ENCODE measurements at regions not wholly inside any gene's neighbourhood (a gene's known extent, or its start where the extent isn't known, plus 50 kb on each side); places are given as distances from the start of the nearest gene placed in this dataset.

DNA sequence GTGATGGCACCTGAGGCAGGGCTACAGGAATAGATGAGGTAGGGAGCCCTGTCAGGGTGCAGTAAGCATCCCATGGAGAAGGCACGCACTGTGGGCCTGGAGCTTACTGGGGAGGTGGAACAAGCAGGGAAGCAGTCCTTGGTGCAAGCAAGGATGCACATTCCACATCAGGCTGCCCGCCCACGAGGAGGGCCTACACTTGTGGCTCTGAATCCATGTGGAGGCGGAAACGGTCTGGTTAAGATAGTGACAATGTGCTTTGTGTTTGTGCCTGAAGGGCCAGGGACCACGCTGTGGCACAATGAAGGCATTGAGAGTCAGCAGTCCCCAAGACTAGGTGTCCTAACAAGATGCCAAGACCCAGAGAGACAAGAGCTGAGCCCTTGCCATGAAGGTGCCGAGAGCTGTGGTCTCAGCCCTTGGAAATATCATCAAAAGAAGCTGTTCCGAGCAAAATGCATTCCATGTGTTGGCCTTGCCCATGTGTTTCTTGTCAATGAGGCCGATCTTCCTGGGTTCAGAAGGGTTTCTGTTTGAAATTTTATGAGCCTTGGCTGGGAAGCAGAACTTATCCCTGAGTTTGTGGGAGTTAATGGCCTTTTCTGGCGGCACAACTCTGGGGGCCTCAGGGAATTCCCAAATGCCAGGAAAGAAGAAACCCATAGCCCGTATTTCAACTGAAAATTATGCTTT, 111.9 kb downstream of the NGF start:
- Histone ChIP-seq H3K9me3 (no peaks in the 10 kb centered on the region), H3K36me3 (ENCODE audit: low read depth, missing control alignments) (no peaks in the 10 kb centered on the region), H3K4me1 (no peaks in the 10 kb centered on the region), H3K27ac (no peak overlapping the region), H3K4me3 (no peak overlapping the region), H3K27me3 (no peaks in the 10 kb centered on the region)
- no peak for TF ChIP-seq POLR2A (IDR thresholded peaks at IDR 0.05)
- TF ChIP-seq, protein P1, sequence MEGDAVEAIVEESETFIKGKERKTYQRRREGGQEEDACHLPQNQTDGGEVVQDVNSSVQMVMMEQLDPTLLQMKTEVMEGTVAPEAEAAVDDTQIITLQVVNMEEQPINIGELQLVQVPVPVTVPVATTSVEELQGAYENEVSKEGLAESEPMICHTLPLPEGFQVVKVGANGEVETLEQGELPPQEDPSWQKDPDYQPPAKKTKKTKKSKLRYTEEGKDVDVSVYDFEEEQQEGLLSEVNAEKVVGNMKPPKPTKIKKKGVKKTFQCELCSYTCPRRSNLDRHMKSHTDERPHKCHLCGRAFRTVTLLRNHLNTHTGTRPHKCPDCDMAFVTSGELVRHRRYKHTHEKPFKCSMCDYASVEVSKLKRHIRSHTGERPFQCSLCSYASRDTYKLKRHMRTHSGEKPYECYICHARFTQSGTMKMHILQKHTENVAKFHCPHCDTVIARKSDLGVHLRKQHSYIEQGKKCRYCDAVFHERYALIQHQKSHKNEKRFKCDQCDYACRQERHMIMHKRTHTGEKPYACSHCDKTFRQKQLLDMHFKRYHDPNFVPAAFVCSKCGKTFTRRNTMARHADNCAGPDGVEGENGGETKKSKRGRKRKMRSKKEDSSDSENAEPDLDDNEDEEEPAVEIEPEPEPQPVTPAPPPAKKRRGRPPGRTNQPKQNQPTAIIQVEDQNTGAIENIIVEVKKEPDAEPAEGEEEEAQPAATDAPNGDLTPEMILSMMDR (IDR thresholded peaks at IDR 0.05) = no peak
- 80 to 84% methylated on average over 11 of the region's 11 CpGs for WGBS, 2 donors
- no peak for DNase-seq
- intact Hi-C loops (cut with DNase I; ENCODE audit: low total_unique reads) = no loop called here

DNA sequence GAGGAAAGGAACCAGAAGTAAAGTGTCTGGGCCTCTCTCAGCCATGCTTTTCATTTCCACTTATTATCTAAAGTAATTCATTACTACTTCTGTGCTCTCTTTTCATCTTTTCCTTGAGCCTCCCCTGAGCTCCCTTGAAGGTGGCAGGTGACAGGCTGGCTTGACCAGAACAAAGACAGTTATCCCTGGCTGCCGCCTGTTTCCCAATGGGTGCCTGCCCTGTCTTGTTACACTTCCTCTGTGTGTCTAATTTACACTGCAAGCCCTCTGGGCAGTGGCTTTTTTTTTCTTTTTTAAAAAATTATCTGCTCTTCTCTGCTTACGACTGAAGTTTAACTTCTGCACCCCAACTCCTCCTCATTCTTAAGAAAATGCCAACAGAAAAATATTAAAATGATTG, 113.4 kb downstream of the NGF start:
- WGBS, 2 donors = 79 to 91% methylated on average over 2 of the region's 2 CpGs
- Histone ChIP-seq H3K4me3 (no peak overlapping the region), H3K4me1 (no peaks in the 10 kb centered on the region), H3K27ac (no peak overlapping the region), H3K36me3 (ENCODE audit: low read depth, missing control alignments) (no peaks in the 10 kb centered on the region), H3K27me3 (no peaks in the 10 kb centered on the region), H3K9me3 (no peaks in the 10 kb centered on the region)
- intact Hi-C loops (cut with DNase I; ENCODE audit: low total_unique reads) = no loop called here
- DNase-seq = no peak
- TF ChIP-seq POLR2A (IDR thresholded peaks at IDR 0.05) = no peak
- TF ChIP-seq, protein P1 (IDR thresholded peaks at IDR 0.05) = no peak

DNA sequence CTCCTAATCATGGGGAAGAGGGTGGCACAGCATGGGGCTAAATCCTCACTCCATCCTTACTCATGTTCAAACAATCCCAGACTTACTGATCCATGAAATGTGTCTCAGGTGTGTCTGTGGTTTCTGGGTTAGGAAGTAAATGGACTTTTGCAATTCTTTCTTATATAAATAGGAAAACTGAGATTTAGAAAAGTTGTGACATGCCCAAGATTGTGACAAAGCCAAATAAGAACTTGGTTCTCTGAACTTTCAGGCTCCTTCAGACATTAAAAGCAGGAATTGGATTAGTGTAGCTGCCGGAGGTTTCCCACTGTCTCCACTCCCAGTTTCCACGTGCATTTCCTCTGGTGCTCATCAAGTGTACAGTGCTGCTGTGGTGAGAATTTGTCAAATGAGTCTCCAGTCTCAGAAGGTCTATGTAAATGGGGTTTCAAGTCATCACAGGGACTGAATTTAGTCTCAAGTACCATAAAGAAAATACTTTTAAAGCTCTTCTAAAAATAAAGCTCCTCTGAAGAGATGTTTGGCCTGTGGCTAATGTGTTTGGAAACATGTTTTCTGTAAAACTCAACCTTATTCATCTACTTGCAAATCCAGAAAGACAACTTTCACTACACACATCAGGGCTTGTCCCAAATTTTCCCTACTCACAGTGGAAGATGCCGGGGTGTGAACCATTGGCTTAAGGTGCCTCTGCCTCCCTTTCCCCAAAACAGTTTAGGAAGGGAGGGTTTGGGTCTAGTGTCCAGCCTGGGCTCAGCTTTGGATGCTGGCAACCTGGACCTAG, 115.2 kb downstream of the NGF start:
- DNase-seq = no peak
- TF ChIP-seq POLR2A (IDR thresholded peaks at IDR 0.05) = no peak
- TF ChIP-seq, protein P1 (IDR thresholded peaks at IDR 0.05) = no peak
- 85 to 90% methylated on average over 3 of the region's 3 CpGs for WGBS, 2 donors
- Histone ChIP-seq H3K27ac (no peak overlapping the region), H3K27me3 (no peaks in the 10 kb centered on the region), H3K4me3 (no peak overlapping the region), H3K36me3 (ENCODE audit: low read depth, missing control alignments) (no peaks in the 10 kb centered on the region), H3K9me3 (no peaks in the 10 kb centered on the region), H3K4me1 (peaks cover under 1% of the 10 kb centered on the region)
- intact Hi-C loops (cut with DNase I; ENCODE audit: low total_unique reads) = no loop called here

DNA sequence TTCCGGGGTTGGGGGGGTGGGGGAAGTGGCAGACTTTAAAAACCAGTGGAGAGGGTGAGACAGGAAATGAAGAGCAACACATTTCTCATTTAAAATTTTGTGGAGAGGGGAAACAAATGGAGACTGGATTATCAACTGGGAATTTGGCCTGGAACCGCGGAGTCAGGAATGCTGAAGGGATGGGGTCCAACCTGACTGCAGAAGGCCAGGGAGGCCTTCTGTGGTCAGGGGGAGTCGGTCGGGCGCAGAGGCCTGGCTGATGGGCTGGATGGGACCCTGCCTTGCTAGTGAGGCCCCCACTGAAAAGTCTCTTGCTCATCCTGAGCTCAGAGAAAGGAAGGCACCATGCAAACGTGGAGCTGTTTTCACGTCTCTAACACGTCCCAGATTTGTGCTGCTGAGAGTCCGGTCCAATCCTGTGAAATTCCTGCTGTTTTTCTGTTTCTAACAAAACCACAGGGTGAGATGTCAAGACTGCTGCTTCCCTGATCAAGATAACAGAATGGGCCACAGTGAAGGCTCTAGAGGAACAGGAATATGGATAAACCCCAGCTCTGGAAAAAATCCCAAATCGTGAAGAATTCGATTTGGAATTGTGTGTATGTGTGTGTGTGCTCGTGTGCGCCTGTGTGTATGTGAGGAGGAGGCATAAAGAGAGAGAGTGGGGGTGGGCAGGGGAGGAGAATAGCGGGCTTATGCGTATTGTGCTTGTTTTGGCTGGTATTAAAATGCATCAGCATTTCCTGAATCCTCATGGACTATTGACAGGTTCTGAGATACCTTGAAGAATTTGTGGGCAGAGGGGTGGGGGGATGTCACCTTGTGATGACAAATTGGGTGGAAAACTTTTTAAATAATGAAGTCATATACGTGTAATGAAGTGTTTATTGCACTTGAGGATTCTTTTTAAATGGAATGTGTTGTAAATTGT, 117.4 kb downstream of the NGF start:
- H3K27ac ChIP-seq = no peak overlapping the region
- no peaks in the 10 kb centered on the region for H3K27me3 ChIP-seq
- intact Hi-C loops (cut with DNase I; ENCODE audit: low total_unique reads) = no loop called here
- no peaks in the 10 kb centered on the region for H3K36me3 ChIP-seq (ENCODE audit: low read depth, missing control alignments)
- no peak for TF ChIP-seq POLR2A (IDR thresholded peaks at IDR 0.05)
- TF ChIP-seq, protein P1 (IDR thresholded peaks at IDR 0.05) = no peak
- H3K9me3 ChIP-seq = no peaks in the 10 kb centered on the region
- peaks cover 5% of the 10 kb centered on the region for H3K4me1 ChIP-seq
- H3K4me3 ChIP-seq = no peak overlapping the region
- DNase-seq = no peak
- 89 to 91% methylated on average over 14 to 17 of the region's 17 CpGs for WGBS, 2 donors

Measured in testis (tissue), 2 donors.